Uterus (tissue), 3 donors: ENCODE measurements at regions not wholly inside any gene's neighbourhood (a gene's known extent, or its start where the extent isn't known, plus 50 kb on each side); places are given as distances from the start of the nearest gene placed in this dataset.

ENCODE experiments used
- DNase-seq, 2 donors: peaks; one replicate each; pipeline ENCODE4 v3.0.0-alpha.2; 2019 to 2020
- H3K27ac ChIP-seq, 2 donors: fragments of 200-600 bp; sonication (generic); 1 replicate in 1 of 2; 2 replicates in 1 of 2; pipeline ENCODE4 v1.5.1; 2016 to 2018
- H3K27me3 ChIP-seq, 2 donors: fragments of 200-600 bp; sonication (generic); one replicate each; pipeline ENCODE4 v1.5.1; 2018 to 2019; ENCODE audit warnings: control low read depth in 1 of 2
- H3K36me3 ChIP-seq, 2 donors: fragments of 200-600 bp; sonication (generic); one replicate each; pipeline ENCODE4 v1.5.1; 2019; ENCODE audit warnings: control low read depth in 1 of 2
- H3K4me1 ChIP-seq, 2 donors: fragments of 200-600 bp; sonication (generic); one replicate each; pipeline ENCODE4 v1.5.1; 2018 to 2019; ENCODE audit warnings: control low read depth in 1 of 2
- H3K4me3 ChIP-seq, 2 donors: fragments of 200-600 bp; sonication (generic); 1 replicate in 1 of 2; 2 replicates in 1 of 2; pipeline ENCODE4 v1.5.1; 2018 to 2019; ENCODE audit warnings: mild to moderate bottlenecking in 1 of 2
- H3K9me3 ChIP-seq, 2 donors: fragments of 200-600 bp; sonication (generic); one replicate each; pipeline ENCODE4 v1.5.1; 2019; ENCODE audit warnings: control low read depth in 1 of 2
- POLR2A ChIP-seq, 2 donors: fragments of 450-650 bp; IDR thresholded peaks; one replicate each; pipeline ENCODE4 v1.6.1; 2016; ENCODE audit warnings: antibody characterized with exemption in 2 of 2, mild to moderate bottlenecking in 1 of 2, moderate library complexity in 1 of 2
- intact Hi-C: fragments of 100-400 bp; cut with DNase I; formaldehyde crosslinking; loops from one replicate; pipeline ENCODE4 v1.15.1; 2023; ENCODE audit warnings: low total_unique reads
- TF ChIP-seq, protein P1 (sequence below), 4 experiments: fragments of 200-600 bp in 2 of 4; fragments of 450-650 bp in 2 of 4; sonication (generic) in 2 of 4; IDR thresholded peaks; one replicate each; pipeline ENCODE4 v1.5.1; 2016 to 2019; ENCODE audit warnings: antibody characterized with exemption in 4 of 4, mild to moderate bottlenecking in 2 of 4, moderate library complexity in 1 of 4
- donor health status: DM: yes; HTN: yes; CAD: no.

- H3K4me3 ChIP-seq: no peak overlapping the region
- no peak for TF ChIP-seq POLR2A (IDR thresholded peaks at IDR 0.05)
- TF ChIP-seq, protein P1, sequence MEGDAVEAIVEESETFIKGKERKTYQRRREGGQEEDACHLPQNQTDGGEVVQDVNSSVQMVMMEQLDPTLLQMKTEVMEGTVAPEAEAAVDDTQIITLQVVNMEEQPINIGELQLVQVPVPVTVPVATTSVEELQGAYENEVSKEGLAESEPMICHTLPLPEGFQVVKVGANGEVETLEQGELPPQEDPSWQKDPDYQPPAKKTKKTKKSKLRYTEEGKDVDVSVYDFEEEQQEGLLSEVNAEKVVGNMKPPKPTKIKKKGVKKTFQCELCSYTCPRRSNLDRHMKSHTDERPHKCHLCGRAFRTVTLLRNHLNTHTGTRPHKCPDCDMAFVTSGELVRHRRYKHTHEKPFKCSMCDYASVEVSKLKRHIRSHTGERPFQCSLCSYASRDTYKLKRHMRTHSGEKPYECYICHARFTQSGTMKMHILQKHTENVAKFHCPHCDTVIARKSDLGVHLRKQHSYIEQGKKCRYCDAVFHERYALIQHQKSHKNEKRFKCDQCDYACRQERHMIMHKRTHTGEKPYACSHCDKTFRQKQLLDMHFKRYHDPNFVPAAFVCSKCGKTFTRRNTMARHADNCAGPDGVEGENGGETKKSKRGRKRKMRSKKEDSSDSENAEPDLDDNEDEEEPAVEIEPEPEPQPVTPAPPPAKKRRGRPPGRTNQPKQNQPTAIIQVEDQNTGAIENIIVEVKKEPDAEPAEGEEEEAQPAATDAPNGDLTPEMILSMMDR (IDR thresholded peaks at IDR 0.05): no peak
- H3K27ac ChIP-seq: no peak overlapping the region
- H3K9me3 ChIP-seq: no peaks in the 10 kb centered on the region
- no peaks in the 10 kb centered on the region for H3K4me1 ChIP-seq
- no peaks in the 10 kb centered on the region for H3K27me3 ChIP-seq
- intact Hi-C loops: no loop called here
- no peak for DNase-seq
- H3K36me3 ChIP-seq: no peaks in the 10 kb centered on the region
Measured at GRCh38 chr2:216315802-216316603, 56.3 kb downstream of the MARCHF4 start.

GRCh38 chr2:216312441-216312840, 59.8 kb downstream of the MARCHF4 start:
- Histone ChIP-seq H3K4me3 (no peak overlapping the region), H3K27me3 (no peaks in the 10 kb centered on the region), H3K36me3 (no peaks in the 10 kb centered on the region), H3K4me1 (no peaks in the 10 kb centered on the region), H3K27ac (no peak overlapping the region), H3K9me3 (no peaks in the 10 kb centered on the region)
- DNase-seq: no peak
- intact Hi-C loops: no loop called here
- TF ChIP-seq POLR2A (IDR thresholded peaks at IDR 0.05): no peak

DNA sequence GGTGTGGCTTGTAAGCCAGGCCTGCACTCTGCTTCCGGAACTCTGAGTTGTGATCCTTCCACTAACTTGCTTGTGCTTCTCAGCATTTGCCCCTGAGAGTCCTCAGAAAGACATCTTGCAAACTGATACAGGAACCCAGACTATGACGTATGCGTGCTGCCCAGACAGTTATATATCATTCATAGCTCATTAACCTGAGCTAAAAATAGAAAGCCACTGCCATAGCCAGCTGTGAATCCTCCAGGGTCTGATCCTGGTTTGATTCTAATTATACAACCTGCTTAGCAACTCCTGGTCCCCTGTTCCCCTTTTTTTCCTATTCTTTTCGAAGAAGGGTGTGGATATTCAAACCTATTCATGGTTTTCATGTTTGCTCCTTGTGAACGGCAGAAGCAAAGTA, 63.7 kb downstream of the MARCHF4 start:
- intact Hi-C loops: no loop called here

GRCh38 chr2:216307496-216307895, 64.8 kb downstream of the MARCHF4 start:
- Histone ChIP-seq H3K27me3 (no peaks in the 10 kb centered on the region), H3K36me3 (no peaks in the 10 kb centered on the region), H3K4me1 (no peaks in the 10 kb centered on the region), H3K9me3 (no peaks in the 10 kb centered on the region), H3K27ac (no peak overlapping the region), H3K4me3 (no peak overlapping the region)
- intact Hi-C loops: no loop called here
- TF ChIP-seq, protein P1 (IDR thresholded peaks at IDR 0.05): no peak
- TF ChIP-seq POLR2A (IDR thresholded peaks at IDR 0.05): no peak
- no peak for DNase-seq

More for the DNA sequence above, 63.7 kb downstream of the MARCHF4 start:
- Histone ChIP-seq H3K27me3 (no peaks in the 10 kb centered on the region), H3K9me3 (no peaks in the 10 kb centered on the region), H3K27ac (no peak overlapping the region), H3K4me3 (no peak overlapping the region), H3K36me3 (no peaks in the 10 kb centered on the region), H3K4me1 (no peaks in the 10 kb centered on the region)
- TF ChIP-seq, protein P1 (IDR thresholded peaks at IDR 0.05): no peak
- no peak for TF ChIP-seq POLR2A (IDR thresholded peaks at IDR 0.05)
- DNase-seq: no peak

DNA sequence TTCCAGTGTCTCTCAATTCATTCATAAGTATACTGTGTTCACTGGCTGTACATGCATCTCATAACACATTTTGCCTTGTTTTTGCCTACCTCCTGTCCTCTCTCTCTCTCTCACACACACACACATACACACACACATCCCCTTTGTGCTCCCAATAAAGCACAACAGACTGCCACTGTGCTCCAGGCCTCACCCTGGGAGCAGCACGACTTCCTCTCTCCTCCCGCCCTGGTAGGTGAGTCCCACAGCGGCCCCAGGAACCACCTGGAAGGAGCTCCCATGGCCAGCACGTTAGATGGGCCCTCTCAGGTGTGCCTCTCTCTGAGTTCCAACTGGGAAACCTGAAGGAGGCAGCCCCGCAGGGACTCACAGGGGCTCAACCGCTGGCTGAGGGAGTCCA, 65.4 kb downstream of the MARCHF4 start:
- no peaks in the 10 kb centered on the region for H3K27me3 ChIP-seq
- no peak overlapping the region for H3K4me3 ChIP-seq
- TF ChIP-seq, protein P1 (IDR thresholded peaks at IDR 0.05): no peak
- TF ChIP-seq POLR2A (IDR thresholded peaks at IDR 0.05): no peak
- intact Hi-C loops: no loop called here
- no peak for DNase-seq
- no peaks in the 10 kb centered on the region for H3K9me3 ChIP-seq
- H3K4me1 ChIP-seq: no peaks in the 10 kb centered on the region
- H3K27ac ChIP-seq: no peak overlapping the region
- H3K36me3 ChIP-seq: no peaks in the 10 kb centered on the region
